A673 (cell line): ENCODE measurements at regions not wholly inside any gene's neighbourhood (a gene's known extent, or its start where the extent isn't known, plus 50 kb on each side); places are given as distances from the start of the nearest gene placed in this dataset.

ENCODE experiments used
- EZH2 ChIP-seq: fragments of 200-600 bp; sonication (generic); IDR thresholded peaks from 2 replicates; pipeline ENCODE4 v1.6.1; 2017; ENCODE audit warnings: borderline replicate concordance, low read depth, mild to moderate bottlenecking, mixed read lengths, antibody characterized with exemption, low read length; ENCODE audit not compliant: poor library complexity, severe bottlenecking
- TF ChIP-seq, protein P1 (sequence below): fragments of 300-800, 200-600 bp; sonication (generic); conservative IDR thresholded peaks from 2 replicates; pipeline ENCODE4 v1.5.1; 2017; ENCODE audit warnings: low read depth, mild to moderate bottlenecking, antibody characterized with exemption, low read length, moderate library complexity, mixed read lengths

DNA sequence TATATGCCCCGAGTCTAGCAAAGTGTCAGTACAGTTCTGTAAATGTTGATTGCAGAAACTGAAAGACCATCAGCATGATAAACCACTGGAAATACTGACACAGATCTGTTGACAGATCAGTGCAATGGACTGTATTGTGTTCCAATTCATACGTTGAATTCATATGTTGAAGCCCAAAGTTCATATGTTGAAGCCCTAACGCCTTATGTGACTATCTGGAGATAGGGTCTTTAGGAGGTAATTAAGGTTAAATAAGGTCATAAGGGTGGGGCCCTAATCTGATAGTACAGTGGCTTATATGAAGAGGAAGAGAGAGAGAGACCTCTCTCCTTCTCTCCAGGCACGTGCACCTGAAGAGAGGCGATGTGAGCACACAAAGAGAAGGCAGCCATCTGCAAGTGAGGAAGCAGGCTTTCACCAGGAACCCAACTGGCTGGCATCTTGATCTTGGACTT, 144.7 kb downstream of the MRPL39 start:
- TF ChIP-seq, protein P1, sequence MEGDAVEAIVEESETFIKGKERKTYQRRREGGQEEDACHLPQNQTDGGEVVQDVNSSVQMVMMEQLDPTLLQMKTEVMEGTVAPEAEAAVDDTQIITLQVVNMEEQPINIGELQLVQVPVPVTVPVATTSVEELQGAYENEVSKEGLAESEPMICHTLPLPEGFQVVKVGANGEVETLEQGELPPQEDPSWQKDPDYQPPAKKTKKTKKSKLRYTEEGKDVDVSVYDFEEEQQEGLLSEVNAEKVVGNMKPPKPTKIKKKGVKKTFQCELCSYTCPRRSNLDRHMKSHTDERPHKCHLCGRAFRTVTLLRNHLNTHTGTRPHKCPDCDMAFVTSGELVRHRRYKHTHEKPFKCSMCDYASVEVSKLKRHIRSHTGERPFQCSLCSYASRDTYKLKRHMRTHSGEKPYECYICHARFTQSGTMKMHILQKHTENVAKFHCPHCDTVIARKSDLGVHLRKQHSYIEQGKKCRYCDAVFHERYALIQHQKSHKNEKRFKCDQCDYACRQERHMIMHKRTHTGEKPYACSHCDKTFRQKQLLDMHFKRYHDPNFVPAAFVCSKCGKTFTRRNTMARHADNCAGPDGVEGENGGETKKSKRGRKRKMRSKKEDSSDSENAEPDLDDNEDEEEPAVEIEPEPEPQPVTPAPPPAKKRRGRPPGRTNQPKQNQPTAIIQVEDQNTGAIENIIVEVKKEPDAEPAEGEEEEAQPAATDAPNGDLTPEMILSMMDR = no peak
- TF ChIP-seq EZH2 = no peak
